Suppressor macrophage treated with lipopolysaccharide for 4 hours (primary cell): ENCODE measurements at regions not wholly inside any gene's neighbourhood (a gene's known extent, or its start where the extent isn't known, plus 50 kb on each side); places are given as distances from the start of the nearest gene placed in this dataset.

Experiments
- DNase-seq: peaks from one replicate; pipeline ENCODE4 v3.0.0-alpha.2; 2020

DNA sequence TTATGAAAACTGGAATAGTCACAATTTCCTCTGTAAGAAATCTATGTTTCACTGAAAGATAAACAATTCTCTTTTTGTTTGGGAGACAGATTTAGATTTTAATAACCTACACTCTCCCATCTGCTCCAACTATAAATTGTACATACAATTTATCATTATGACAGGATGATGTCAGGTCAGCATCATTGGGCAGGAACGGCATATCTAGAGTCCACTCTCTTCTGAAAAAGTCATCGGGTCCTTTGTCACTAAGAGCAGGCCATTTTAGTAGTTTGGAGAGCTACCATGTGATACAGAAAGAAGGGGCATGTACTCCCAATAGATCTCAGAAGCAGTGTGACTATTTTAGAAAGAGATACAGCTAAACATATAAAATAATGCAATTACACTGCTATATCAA is 180.8 kb upstream of the ARGLU1 start:
- no peak for DNase-seq

DNA sequence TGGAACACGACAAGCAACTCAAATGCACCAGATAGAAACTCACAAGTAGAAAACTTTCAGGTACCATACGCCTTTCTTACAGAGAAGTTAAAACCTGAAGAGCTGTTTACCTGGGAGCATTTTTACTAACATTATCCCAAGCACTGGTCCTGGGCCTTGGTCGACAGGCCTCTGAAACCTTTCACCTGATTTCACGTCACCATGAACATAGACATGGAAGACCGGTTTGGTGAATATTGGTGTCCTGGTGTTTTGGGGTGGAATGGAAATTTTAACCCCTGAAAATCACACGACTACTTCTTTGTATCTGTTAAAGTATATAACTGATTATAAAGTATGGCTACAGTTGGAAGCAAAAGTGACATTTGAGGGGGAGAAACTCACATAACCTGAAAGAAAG is 176.6 kb upstream of the ARGLU1 start:
- DNase-seq, result no peak

DNA sequence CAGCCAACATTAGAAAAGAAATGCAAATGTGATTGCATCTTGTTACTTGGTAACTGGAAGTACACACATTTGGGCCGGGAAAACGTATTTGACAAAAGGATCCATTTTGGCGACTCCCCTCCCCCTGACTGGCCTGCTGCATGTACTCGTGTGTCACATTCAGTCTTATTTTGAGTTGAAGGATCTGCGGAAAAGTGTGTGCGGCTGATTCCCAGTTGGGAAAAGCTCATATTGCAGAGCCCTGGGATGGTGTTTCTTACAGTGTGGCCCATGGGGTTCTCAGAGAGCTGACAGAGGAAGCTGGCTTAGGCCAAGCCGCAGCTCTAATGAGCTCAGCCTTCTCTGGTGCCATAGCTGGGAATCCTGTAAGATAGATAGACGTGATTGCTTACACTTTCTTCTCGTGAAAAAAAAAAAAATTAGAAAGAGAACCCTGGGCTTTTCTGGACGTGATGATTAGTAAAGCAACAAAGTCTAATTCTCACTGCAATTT is 170.3 kb upstream of the ARGLU1 start:
- DNase-seq, result no peak

DNA sequence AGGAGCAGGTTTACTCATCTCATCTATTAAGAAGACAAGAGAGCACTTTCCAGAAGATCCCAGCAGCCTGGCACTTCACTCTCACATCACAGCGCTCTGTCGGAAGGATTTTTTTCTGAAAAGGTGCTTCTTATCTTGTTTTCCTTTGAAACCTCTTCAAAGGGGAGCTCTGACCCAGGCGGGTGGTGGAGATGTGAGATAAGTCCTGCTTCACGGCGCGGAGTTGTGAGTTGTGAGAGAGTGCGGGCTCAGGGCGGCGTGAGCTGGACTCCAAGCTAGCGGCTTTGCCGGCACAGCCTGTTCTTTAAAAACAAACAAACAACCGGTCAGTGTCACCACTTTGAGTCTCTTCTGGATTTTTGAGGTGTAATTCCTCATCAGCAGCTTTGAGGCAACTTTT is 169.0 kb upstream of the ARGLU1 start:
- DNase-seq, result no peak

DNA sequence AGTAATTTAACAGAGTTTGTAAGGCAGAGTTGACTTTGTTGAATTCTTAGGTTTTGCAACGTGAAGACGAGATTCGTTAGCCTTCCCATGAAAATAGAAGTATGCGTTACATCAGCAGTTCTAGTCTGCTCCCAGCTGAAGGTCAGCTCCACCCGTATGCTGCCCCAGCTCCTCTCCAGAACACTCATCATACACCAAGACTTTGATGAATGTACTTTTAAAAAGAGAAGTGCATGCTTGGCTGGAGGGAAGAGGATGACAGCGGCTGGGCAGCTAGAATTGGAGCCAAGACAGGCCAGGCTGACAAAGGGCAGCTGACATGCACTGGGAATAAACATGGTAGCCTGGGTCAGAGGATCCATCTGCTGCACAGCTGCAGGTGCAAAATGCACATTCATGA is 166.3 kb upstream of the ARGLU1 start:
- DNase-seq, result no peak

DNA sequence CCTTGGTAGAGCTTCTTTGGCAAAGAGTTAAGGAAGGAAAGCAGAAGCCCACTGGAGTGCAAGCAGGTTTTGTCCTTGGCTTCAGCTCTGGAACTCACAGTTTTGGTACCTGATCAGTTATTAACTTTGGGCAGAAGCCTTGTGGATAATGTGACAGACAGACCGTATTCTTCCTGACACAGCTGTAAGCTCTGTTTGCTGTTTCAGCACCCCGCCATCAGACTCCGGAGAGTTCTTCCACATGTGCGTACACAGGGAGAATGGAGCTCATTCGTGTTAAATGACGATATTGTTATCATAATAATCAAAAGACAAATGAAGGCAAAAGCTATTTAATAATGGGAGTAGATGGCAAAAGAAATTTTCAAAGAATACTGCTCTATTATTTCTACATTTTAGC is 155.1 kb upstream of the ARGLU1 start:
- DNase-seq, result no peak

DNA sequence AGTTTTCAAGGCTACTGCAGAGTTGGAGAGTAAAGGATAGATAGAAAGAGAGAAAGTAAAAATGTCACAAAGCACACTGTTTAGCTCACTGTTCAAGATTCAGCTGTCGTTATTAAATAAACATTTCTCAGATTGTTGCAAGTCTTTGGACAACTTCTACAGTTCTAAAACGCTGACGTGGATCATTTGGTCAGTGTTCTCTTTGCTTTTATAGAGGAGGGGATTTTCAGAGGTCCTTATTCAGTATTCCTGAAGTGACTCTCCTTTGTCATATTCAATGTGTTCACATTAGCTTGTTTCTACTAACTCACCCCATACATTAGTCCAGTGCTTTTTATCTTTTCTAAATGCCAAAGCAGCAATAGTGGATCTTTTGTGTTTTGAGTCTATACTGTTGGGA is 154.7 kb upstream of the ARGLU1 start:
- no peak for DNase-seq

DNA sequence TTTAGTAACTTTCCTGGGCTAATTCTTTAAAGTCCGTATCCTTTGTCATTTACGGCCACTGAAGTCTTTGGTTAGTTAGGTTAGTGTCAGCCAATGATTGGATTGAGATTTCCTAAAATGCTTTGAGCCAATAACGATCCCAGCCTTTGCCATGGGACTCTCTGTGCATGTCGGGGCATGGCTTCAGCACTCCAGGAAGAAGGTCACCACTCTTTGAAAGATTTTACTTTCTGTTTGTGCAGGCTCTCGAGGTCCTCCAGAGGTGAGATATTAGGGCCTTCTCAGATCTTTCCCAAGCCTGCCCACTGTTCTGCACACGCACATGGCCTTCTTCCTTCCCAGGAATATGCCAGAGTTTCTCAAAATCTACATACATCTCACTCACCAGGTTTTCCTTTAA is 153.7 kb upstream of the ARGLU1 start:
- no peak for DNase-seq

DNA sequence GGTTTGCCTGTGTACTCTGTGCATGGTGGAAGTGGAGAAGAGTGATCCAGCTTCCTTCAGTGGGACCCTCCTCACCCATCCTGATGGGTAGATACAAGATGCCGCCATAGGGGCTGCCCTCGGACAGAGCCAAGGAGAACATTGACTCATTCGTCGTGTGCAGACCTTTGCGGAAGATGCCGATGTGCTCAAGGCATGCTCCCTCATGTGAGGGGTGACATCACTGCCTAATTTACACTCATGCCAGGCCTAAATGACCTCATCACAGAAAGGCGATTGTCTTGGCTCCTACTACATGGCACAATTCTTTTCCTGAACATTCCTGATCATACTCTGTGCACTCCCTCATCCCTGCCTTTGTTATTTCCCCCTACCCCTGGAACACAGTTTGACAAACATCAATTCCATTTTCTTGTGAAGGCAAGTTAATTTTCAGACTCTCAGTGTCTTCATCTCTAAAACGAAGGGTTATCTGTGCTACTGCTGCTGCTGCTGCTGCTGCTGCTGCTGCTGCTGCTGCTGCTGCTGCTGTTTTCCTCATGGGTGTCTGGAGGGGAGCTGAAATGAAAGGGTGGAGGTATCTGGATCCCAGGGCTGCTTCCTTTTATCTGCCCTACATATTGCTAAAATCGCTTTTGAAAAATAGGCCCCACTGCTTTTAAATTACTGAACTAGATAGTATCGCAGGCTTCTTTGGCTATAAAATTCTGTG is 146.5 kb upstream of the ARGLU1 start:
- no peak for DNase-seq

DNA sequence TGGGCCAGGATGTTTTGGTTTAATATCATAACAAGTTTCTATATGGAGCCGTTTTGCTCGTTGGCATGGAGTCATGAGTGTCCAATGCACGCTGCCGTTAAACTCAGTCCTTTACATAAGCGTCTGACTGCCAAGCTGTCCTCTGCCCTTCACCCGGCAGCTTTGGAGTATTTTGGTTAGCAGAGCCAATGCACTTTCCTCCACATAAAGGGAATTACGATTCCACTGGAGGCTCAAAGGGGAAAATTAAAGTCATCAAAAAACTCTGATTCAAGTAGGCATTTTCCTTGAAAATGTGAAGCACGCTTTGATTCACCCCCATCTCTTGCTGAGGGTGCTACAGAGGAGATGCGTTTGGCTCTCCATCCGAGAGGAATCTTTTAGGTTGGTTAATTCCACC is 144.4 kb upstream of the ARGLU1 start:
- no peak for DNase-seq

DNA sequence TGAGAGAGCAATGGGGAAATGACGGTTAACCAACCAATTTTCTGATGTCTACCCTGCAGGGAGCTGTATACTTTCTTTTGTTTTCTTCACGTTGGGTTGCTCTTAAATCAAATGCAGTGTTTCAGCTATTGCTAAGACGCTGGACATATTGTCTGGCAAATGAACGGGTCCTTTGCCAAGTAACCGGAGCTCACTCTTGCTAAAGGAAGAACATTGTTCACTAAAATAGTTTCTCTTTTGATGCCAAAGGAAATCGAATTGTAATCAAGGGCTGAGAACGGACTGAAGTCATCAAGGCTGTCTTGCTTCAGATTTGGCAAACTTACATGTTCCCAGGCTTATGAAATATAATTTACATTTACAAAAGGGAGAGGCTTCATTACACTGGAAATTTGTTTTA is 142.3 kb upstream of the ARGLU1 start:
- no peak for DNase-seq

DNA sequence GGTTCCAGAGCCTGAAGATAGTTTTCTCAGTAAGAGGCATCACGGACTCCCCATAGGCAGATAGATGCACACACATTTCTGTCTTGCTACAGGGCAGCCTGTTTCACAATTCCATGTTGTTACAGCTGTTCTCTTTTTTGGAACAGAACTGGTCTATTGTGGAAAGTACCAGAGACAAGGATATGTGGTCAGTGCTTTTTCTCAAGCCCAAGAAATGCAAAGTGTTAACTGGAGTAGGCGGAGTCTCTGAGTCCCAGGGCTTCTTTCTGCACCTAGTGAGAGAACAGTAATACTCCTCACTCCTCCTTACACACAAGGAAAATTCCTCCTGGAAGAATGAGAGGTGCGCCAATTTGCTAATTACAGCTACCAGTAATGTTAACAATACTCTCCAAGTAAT is 141.6 kb upstream of the ARGLU1 start:
- no peak for DNase-seq

DNA sequence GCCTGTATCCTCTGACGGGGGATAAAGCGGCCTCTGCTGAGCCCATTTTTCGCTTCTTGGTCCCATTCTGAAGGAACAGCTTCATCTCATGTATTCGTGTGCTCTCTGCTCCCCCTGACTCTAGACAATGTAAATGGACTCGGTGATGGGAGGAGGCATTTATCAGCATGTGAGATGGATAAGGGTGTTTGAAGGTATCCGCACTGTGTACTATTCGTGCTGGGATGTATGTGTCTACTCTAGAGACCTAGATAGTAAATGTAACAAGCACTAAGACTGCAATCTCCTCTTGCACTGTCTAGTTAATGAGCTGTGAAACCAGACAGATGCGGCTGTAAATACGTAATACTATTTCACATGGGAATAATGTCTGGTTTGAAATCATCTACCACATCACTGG is 134.6 kb upstream of the ARGLU1 start:
- DNase-seq, result no peak

DNA sequence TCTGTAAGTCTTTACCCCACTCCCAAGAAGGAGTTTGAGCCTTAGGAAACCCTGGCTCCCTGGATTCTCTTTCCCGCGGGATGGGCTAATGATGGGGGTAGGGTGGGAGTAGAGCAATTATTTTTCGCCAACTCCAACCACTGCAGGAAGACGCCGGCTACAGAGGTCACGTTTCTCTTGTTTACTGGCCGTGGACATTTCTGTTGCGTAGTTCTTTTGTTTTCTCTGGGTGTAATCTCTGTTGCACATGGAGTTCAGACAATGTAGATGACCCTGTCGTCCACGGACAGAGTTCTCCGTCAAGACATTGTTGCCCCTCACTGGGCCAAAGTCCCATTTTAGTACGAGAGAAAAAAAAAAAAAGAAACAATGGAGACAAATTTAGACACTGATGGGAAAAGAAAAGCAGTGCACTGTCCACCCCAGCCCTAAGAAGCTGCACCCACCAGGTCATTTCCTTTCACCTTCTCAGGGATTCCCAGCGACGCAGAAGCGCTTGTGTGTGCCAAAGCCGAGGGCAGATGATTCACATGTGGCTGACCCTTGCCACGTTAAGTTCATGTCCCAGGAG is 133.9 kb upstream of the ARGLU1 start:
- no peak for DNase-seq

DNA sequence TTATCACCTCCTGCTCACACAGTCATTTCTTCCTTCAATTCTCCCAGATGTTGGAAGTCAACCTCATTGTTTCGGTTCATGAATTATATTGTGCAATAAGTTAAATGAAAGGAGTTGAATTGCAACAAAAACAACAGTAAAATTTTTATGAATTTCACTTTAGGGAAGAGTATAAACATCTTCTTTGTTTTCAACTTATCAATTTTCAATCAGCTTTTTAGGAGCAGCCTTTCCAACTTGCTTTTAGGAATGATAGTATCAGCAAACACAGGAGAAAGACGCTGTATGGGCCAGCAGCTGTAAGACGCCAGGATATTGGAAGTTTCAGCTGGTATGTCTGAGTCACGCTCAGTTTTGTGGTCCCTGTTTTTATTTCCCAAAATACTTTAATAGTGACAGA is 132.5 kb upstream of the ARGLU1 start:
- no peak for DNase-seq

DNA sequence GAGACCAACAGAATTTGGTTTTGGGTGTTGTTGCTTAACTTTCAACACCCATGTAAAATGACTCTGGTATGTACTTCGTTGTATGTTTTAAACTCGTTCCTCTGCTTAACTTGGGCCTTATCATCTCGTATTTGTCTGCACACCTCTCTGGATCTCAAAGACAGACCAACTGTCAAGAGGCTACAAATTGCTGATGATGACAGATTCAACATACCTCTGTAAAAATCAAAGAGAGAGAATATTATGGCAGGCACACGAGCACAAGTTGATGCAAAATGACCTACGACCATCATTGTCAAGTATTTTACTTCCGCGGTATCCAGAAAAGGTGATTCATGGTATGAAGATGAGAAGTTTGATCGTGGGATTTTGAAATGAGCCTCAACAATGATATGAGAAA is 132.1 kb upstream of the ARGLU1 start:
- no peak for DNase-seq

DNA sequence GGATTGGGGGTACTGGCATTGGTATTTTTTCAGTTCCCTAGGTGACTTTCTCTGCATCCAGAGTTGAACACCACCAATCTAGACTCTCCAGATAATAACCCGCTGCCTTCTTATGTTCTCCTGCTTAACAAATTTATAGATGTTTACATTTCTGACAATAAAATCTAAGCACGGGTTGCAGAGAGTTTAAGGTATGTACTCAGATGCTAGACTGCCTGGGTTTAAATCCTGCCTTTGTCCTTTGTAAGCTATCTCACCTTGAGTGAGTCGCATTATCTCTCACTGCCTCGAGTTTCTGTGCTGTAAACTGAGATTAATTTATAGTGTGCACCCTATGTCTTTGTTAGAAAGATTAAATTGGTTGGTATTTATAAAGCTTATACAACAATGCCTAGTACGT is 131.4 kb upstream of the ARGLU1 start:
- DNase-seq, result no peak

DNA sequence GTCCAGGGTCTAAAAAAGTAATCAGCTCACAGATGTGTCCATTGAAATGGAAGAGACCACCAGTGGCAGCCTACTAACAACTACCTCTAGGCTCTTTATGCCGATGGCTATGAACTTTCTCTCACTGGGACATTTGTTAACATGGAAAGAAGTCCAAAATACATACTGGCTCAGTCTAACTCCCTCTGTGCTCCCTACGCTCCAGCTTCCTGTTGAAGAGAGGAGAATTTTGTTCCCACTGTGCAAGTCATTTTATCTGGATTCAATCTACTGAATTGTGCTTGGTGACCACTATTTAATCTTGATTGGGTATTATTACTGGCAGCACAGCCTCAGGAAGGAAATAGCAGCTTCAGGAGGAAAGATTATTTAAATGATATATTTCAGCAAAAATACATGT is 128.8 kb upstream of the ARGLU1 start:
- DNase-seq, result no peak

DNA sequence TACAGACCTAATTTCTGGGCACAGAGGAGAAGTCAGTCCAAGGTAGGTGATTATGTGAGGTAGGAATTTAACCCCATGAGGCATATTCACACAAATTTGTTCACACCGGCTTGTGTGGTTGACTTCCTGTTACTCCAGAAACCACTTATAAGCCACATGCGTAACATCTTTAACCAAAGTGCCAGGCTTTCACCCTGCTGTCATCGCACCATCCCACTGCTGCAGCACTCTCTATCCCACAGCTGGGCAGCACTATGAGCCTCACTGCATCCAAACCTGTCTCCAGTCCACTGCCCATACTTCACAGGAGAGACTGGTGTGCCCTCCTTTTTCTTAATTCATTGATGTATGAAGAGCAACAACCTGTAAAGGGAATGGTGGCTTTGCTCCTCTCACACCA is 128.2 kb upstream of the ARGLU1 start:
- no peak for DNase-seq

DNA sequence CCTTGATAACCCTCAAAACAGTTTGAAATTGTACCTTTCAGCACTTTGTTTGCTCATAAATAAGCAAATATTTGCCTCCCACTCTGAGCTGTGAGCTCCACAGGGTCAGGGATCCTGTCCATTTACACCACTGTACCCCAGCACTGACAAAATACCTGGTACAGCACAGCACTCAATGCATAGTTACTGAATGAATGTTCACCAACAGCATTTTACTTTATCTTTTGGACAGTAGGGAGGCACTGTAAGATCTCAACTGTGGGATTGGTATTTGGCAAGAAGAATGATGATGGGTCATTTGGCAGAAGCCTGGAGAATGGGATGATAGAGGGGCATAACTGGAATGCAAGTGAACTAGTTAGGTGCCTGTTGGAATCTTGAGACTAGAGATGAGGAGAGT is 127.2 kb upstream of the ARGLU1 start:
- no peak for DNase-seq

DNA sequence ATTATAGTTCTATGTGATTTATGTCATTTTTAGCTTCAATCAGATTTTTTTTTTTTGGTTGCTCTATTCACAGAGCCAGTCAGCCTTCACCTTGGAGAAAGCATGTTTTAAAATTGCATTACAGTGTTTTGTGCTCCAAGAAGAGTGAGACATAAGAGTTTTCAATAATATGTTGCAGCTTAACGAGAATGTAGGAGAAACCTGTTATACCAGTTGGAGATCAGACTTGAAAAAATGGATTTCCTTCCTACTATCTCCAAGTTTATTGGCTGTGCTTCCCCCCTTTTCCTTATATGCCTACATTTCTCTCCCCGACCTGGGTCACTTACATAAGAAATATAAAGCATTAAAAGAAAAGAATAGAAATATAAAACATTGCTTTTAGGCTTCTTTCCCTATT is 123.9 kb upstream of the ARGLU1 start:
- DNase-seq, result no peak

DNA sequence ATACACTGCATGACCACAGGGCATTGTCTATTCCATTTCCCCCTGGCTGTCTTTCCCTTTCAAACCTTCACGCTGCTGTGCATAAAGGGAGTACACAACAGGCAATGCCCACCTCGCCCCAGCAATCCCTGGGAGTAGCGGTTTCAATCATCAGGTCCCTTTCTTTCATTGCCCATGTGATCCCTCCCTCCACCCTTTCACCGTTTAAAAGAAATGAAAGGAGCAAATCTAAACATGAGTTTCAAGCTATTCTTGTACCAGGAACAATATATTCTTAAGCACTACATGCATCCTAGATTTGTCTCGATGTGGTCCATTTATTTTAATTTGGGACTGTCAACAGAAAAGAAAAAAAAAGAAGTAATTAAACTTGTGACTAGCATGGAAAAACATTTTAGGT is 123.4 kb upstream of the ARGLU1 start:
- DNase-seq, result no peak

DNA sequence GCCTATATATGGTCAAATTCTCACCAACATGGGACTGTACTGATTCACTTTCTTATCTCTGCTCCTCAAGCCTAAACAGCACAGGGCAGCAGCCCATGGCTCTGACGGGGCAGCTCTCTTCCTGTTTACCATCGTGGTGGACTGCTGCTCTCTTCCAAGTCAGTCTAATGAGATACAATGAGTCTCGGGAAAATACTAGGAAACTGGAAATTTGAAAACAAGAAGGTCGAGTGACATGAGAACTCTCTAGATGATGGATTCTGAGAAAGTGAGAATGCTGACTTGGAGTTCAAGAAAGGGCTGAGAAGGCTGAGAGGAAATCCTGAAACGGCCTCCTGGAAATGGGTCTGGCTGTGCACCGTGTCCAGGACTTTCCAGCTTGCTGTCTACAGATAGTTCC is 122.8 kb upstream of the ARGLU1 start:
- DNase-seq, result no peak

DNA sequence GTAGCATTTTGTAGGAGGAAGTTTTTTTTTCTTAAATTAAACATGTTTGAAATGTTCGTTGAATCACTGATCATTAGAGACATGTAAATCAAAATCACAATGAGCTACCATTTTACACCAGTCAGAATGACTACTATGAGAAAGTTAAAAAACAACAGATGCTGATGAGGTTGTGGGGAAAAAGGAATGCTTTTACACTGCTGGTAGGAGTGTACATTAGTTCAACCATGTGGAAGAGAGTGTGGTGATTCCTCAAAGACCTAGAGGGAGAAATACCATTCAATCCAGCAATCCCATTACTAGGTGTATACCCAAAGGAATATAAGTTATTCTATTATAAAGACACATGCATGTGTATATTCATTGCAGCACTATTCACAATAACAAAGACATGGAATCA is 122.0 kb upstream of the ARGLU1 start:
- no peak for DNase-seq

DNA sequence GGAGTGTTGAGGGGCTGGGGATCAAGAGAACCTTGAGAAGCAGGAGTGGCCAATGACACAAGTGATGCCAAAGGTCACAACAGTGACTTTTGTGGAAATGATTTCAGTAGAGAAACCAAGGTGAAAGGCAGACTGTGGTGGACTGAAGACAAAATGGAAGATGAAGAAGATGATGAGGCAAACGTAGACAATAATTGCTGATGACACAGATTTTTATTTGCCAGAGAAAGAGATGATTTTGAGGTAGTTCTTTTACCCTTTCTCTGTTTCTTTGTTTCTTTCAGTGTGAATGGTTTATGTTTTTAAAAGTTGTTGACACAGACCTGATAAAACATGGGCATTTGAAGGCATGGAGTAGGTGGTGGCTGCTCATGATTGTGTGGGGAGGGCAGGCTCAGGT is 121.0 kb upstream of the ARGLU1 start:
- no peak for DNase-seq
